K562 (cell line): ENCODE measurements at regions not wholly inside any gene's neighbourhood (a gene's known extent, or its start where the extent isn't known, plus 50 kb on each side); places are given as distances from the start of the nearest gene placed in this dataset.

Experiments
- ATAC-seq: fragments of 200-7000 bp; cut with Tn5 transposase; 3 replicates; pipeline ENCODE4 v1.9.1; 2020; ENCODE audit warnings: moderate library complexity
- BruUV-seq: library from RNA; stranded (reverse); fragments of 400-500 nt; replicated peaks from 2 replicates; lab custom pipeline; 2021; lab: Mats Ljungman, UMichigan
- CTCF ChIA-PET: fragments of 300-600 bp; formaldehyde crosslinking; extraction: SDS; loops from one replicate; lab custom pipeline; 2021; ENCODE audit warnings: low intra/inter-chr PET ratio; lab: Yijun Ruan, JAX
- POLR2A ChIA-PET: fragments of 300-600, 350-650 bp; sonication (Branson Sonifier 250); formaldehyde crosslinking; extraction: SDS; loops from one replicate; lab custom pipeline; 2021; ENCODE audit warnings: antibody characterized with exemption, inconsistent platforms; lab: Yijun Ruan, JAX
- DNase-seq, 4 experiments: peaks; one replicate each; pipeline versions ENCODE4 v3.0.0 to v3.0.0-alpha.2; 2011 to 2018; ENCODE audit warnings: low spot score in 3 of 4, mixed read lengths in 3 of 4; ENCODE audit errors: extremely low read depth in 1 of 4
- FAIRE-seq: peaks from 2 replicates; lab custom pipeline; 2011; peaks lifted over from hg19 to GRCh38; lab: Jason Lieb, UNC
- H2AFZ ChIP-seq: 2 replicates; pipeline ENCODE4 v1.6.0; 2011; ENCODE audit warnings: low read depth, low read length, control low read depth, inconsistent platforms
- H3K27ac ChIP-seq: fragments of 200-600 bp; 3 replicates; pipeline ENCODE4 v1.8.0; 2011; ENCODE audit warnings: low read depth, mild to moderate bottlenecking, control low read depth, inconsistent platforms, low read length, moderate library complexity, mixed read lengths; ENCODE audit errors: extremely low read depth
- H3K27me3 ChIP-seq, 2 experiments: fragments of 300-600 bp in 1 of 2; 2 replicates in 1 of 2; 3 replicates in 1 of 2; pipeline versions ENCODE4 v1.6.0 to v1.8.0; 2011; ENCODE audit warnings: inconsistent platforms in 2 of 2, low read length in 2 of 2, mild to moderate bottlenecking in 1 of 2, mixed read lengths in 1 of 2, moderate library complexity in 1 of 2; ENCODE audit not compliant: control insufficient read depth in 2 of 2, insufficient read depth in 2 of 2
- H3K36me3 ChIP-seq: fragments of 300-600 bp; 3 replicates; pipeline ENCODE4 v1.8.0; 2011; ENCODE audit warnings: mild to moderate bottlenecking, low read length, inconsistent platforms; ENCODE audit not compliant: control insufficient read depth, insufficient read depth
- H3K4me1 ChIP-seq, 2 experiments: fragments of 200-600 bp in 1 of 2; replicated peaks in 1 of 2; 2 replicates in 1 of 2; 3 replicates in 1 of 2; pipeline versions ENCODE4 v1.5.1 to v1.8.0; 2011; ENCODE audit warnings: inconsistent platforms in 2 of 2, low read length in 2 of 2, mild to moderate bottlenecking in 1 of 2, mixed read lengths in 1 of 2, moderate library complexity in 1 of 2; ENCODE audit not compliant: control insufficient read depth in 2 of 2, insufficient read depth in 2 of 2
- H3K4me2 ChIP-seq: 2 replicates; pipeline ENCODE4 v1.6.1; 2011; ENCODE audit warnings: low read length, control low read depth, inconsistent platforms, mixed read lengths; ENCODE audit not compliant: insufficient read depth
- H3K4me3 ChIP-seq: fragments of 200-600 bp; sonication (generic), shearing (Covaris generic); 2 replicates; pipeline ENCODE4 v1.5.1; 2016; ENCODE audit warnings: control low read depth, inconsistent platforms
- H3K79me2 ChIP-seq: fragments of 200-600 bp; 3 replicates; pipeline ENCODE4 v1.8.0; 2011; ENCODE audit warnings: low read length, inconsistent platforms; ENCODE audit not compliant: control insufficient read depth, insufficient read depth
- H3K9ac ChIP-seq, 2 experiments: 2 replicates each; pipeline versions ENCODE4 v1.6.0 to v1.6.1; 2011; ENCODE audit warnings: low read depth in 2 of 2, low read length in 2 of 2, control low read depth in 1 of 2, inconsistent platforms in 1 of 2, mild to moderate bottlenecking in 1 of 2, mixed read lengths in 1 of 2; ENCODE audit not compliant: insufficient read depth in 1 of 2
- H3K9me1 ChIP-seq: one replicate; pipeline ENCODE4 v1.6.0; 2011; ENCODE audit warnings: inconsistent platforms, mild to moderate bottlenecking, low read length, moderate library complexity; ENCODE audit not compliant: control insufficient read depth, insufficient read depth
- H3K9me3 ChIP-seq: replicated peaks from 2 replicates; pipeline ENCODE4 v1.5.1; 2011; ENCODE audit warnings: low read depth, low read length, inconsistent platforms; ENCODE audit not compliant: control insufficient read depth, insufficient read depth
- H4K20me1 ChIP-seq: replicated peaks from 2 replicates; pipeline ENCODE4 v1.6.1; 2011; ENCODE audit warnings: low read length, inconsistent platforms, mixed read lengths; ENCODE audit not compliant: control insufficient read depth, insufficient read depth
- ATF1 ChIP-seq, 2 experiments: fragments of 450-650 bp in 1 of 2; IDR thresholded peaks; 2 replicates each; pipeline ENCODE4 v1.6.1; 2016; ENCODE audit warnings: missing compliant biosample characterization in 1 of 2, missing genetic modification characterization in 1 of 2
- C11orf30 ChIP-seq: fragments of 450-650 bp; IDR thresholded peaks from 2 replicates; pipeline ENCODE4 v1.6.1; 2016; ENCODE audit warnings: low read depth, mild to moderate bottlenecking
- ELK1 ChIP-seq: sonication (generic); formaldehyde crosslinking; IDR thresholded peaks from 2 replicates; pipeline ENCODE4 v1.8.1; 2022; ENCODE audit warnings: missing genetic modification reagents
- FOXA1 ChIP-seq: fragments of 450-650 bp; IDR thresholded peaks from 2 replicates; pipeline ENCODE4 v1.6.1; 2016; ENCODE audit warnings: mild to moderate bottlenecking, borderline replicate concordance
- FOXJ2 ChIP-seq: fragments of 200-800 bp; sonication (Bioruptor generic); IDR thresholded peaks from 2 replicates; pipeline ENCODE4 v1.6.1; 2016; ENCODE audit warnings: missing genetic modification characterization, missing compliant biosample characterization
- ILF3 ChIP-seq: fragments of 450-650 bp; IDR thresholded peaks from 2 replicates; pipeline ENCODE4 v1.6.1; 2018; ENCODE audit warnings: antibody characterized with exemption, mild to moderate bottlenecking, moderate library complexity, borderline replicate concordance
- MCM7 ChIP-seq, 2 experiments: fragments of 450-650 bp; IDR thresholded peaks; 2 replicates each; pipeline ENCODE4 v1.6.1; 2016 to 2018
- NR2C1 ChIP-seq, 2 experiments: fragments of 450-650 bp; IDR thresholded peaks; 2 replicates each; pipeline ENCODE4 v1.6.1; 2017; ENCODE audit warnings: mild to moderate bottlenecking in 2 of 2, antibody characterized with exemption in 1 of 2, inconsistent platforms in 1 of 2, missing compliant biosample characterization in 1 of 2, missing genetic modification characterization in 1 of 2
- RBFOX2 ChIP-seq: fragments of 200-400 bp; formaldehyde crosslinking; IDR thresholded peaks from 2 replicates; pipeline ENCODE4 v1.6.1; 2017; ENCODE audit warnings: low read depth, mild to moderate bottlenecking, low read length, moderate library complexity
- SMAD4 ChIP-seq: fragments of 250-450 bp; sonication (Bioruptor Pico); conservative IDR thresholded peaks from 2 replicates; pipeline ENCODE4 v1.8.0; 2021; ENCODE audit warnings: inconsistent platforms, mild to moderate bottlenecking, moderate library complexity
- XRCC4 ChIP-seq: IDR thresholded peaks from one replicate; pipeline ENCODE4 v1.6.1; 2011; ENCODE audit not compliant: insufficient read depth, insufficient read length; ENCODE audit errors: extremely low read depth
- ZNF140 ChIP-seq: fragments of 250-450 bp; sonication (Bioruptor Pico); IDR thresholded peaks from 2 replicates; pipeline ENCODE4 v1.8.0; 2021; ENCODE audit warnings: moderate library complexity, mild to moderate bottlenecking, inconsistent platforms
- ZNF589 ChIP-seq: fragments of 200-800 bp; sonication (Bioruptor generic); IDR thresholded peaks from 2 replicates; pipeline ENCODE4 v1.6.1; 2016; ENCODE audit warnings: low read depth, missing genetic modification characterization, missing compliant biosample characterization
- WGBS: fragments of 100-300 bp; shearing (Covaris generic); methylation state at CpG from one replicate; pipeline ENCODE4 v1.1.6; 2016; ENCODE audit warnings: low coverage, mixed read lengths; ENCODE audit not compliant: insufficient coverage; ENCODE audit errors: missing lambda C conversion rate; 5-methylcytosine and 5-hydroxymethylcytosine counted together
- in situ Hi-C: fragments of 300-500 bp; cut with MboI; formaldehyde crosslinking; loops from 4 replicates; pipeline ENCODE4 v1.15.0; 2018; ENCODE audit warnings: inconsistent platforms, mixed read lengths
- intact Hi-C: fragments of 100-400 bp; cut with micrococcal nuclease; formaldehyde crosslinking; loops from 2 replicates; pipeline ENCODE4 v1.14.2; 2022
- TF ChIP-seq, protein P1 (sequence below): fragments of 150-350 bp; conservative IDR thresholded peaks from 2 replicates; pipeline ENCODE4 v1.6.1; 2014; ENCODE audit warnings: low read length
- TF ChIP-seq, protein P2 (sequence below): fragments of 250-450 bp; sonication (Bioruptor Pico); IDR thresholded peaks from 2 replicates; pipeline ENCODE4 v1.4.0; 2020; ENCODE audit warnings: mild to moderate bottlenecking, moderate library complexity, borderline replicate concordance
- TF ChIP-seq, protein P3 (sequence below): fragments of 200-800 bp; sonication (Bioruptor generic); IDR thresholded peaks from 2 replicates; pipeline ENCODE4 v1.6.1; 2017; ENCODE audit warnings: missing genetic modification characterization, missing compliant biosample characterization

GRCh38 chr10:37490266-37490665 is 364.9 kb downstream of the ANKRD30A start:
- H3K9me3 ChIP-seq: no peaks in the 10 kb centered on the region
- 2% methylated on average over 4 of the region's 4 CpGs for WGBS
- H3K9me1 ChIP-seq: no peaks in the 10 kb centered on the region
- BruUV-seq: no TSS peak
- intact Hi-C loops: loop anchor here (10.0 kb wide), 1 partner anchor 1855 kb away; no protein-coding TSS in a partner anchor
- H3K27me3 ChIP-seq: no peaks in the 10 kb centered on the region
- no peaks in the 10 kb centered on the region for H3K36me3 ChIP-seq
- no peak overlapping the region for H2AFZ ChIP-seq
- no peak overlapping the region for H3K27ac ChIP-seq
- in situ Hi-C loops: no loop called here
- ATAC-seq: no peak
- ChIA-PET POLR2A (no interaction called here), CTCF (no interaction called here)
- no peak overlapping the region for H3K4me2 ChIP-seq
- H3K4me1 ChIP-seq: no peaks in the 10 kb centered on the region
- H3K4me3 ChIP-seq: no peak overlapping the region
- no peak for FAIRE-seq
- H3K9ac ChIP-seq: no peak overlapping the region
- H4K20me1 ChIP-seq: no peaks in the 10 kb centered on the region
- H3K79me2 ChIP-seq: no peaks in the 10 kb centered on the region
- DNase-seq: no peak
- TF ChIP-seq, protein P1, sequence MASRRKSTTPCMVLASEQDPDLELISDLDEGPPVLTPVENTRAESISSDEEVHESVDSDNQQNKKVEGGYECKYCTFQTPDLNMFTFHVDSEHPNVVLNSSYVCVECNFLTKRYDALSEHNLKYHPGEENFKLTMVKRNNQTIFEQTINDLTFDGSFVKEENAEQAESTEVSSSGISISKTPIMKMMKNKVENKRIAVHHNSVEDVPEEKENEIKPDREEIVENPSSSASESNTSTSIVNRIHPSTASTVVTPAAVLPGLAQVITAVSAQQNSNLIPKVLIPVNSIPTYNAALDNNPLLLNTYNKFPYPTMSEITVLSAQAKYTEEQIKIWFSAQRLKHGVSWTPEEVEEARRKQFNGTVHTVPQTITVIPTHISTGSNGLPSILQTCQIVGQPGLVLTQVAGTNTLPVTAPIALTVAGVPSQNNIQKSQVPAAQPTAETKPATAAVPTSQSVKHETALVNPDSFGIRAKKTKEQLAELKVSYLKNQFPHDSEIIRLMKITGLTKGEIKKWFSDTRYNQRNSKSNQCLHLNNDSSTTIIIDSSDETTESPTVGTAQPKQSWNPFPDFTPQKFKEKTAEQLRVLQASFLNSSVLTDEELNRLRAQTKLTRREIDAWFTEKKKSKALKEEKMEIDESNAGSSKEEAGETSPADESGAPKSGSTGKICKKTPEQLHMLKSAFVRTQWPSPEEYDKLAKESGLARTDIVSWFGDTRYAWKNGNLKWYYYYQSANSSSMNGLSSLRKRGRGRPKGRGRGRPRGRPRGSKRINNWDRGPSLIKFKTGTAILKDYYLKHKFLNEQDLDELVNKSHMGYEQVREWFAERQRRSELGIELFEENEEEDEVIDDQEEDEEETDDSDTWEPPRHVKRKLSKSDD: no peak
- TF ChIP-seq RBFOX2 (no peak), ELK1 (CRISPR knock-in tag) (no peak), MCM7 (IDR thresholded peaks at IDR 0.05) (no peak), C11orf30 (no peak), NR2C1 (IDR thresholded peaks at IDR 0.05) (no peak), NR2C1 (tag; IDR thresholded peaks at IDR 0.05) (no peak), ATF1 (CRISPR knock-in tag; IDR thresholded peaks at IDR 0.05) (no peak), ATF1 (tag; IDR thresholded peaks at IDR 0.05) (no peak), FOXJ2 (no peak), ILF3 (no peak), XRCC4 (no peak), ZNF140 (CRISPR knock-in tag) (no peak), SMAD4 (CRISPR knock-in tag) (no peak), ZNF589 (CRISPR knock-in tag) (no peak), FOXA1 (no peak)
- TF ChIP-seq, protein P2, sequence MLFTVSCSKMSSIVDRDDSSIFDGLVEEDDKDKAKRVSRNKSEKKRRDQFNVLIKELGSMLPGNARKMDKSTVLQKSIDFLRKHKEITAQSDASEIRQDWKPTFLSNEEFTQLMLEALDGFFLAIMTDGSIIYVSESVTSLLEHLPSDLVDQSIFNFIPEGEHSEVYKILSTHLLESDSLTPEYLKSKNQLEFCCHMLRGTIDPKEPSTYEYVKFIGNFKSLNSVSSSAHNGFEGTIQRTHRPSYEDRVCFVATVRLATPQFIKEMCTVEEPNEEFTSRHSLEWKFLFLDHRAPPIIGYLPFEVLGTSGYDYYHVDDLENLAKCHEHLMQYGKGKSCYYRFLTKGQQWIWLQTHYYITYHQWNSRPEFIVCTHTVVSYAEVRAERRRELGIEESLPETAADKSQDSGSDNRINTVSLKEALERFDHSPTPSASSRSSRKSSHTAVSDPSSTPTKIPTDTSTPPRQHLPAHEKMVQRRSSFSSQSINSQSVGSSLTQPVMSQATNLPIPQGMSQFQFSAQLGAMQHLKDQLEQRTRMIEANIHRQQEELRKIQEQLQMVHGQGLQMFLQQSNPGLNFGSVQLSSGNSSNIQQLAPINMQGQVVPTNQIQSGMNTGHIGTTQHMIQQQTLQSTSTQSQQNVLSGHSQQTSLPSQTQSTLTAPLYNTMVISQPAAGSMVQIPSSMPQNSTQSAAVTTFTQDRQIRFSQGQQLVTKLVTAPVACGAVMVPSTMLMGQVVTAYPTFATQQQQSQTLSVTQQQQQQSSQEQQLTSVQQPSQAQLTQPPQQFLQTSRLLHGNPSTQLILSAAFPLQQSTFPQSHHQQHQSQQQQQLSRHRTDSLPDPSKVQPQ (CRISPR knock-in tag): no peak
- TF ChIP-seq, protein P3, sequence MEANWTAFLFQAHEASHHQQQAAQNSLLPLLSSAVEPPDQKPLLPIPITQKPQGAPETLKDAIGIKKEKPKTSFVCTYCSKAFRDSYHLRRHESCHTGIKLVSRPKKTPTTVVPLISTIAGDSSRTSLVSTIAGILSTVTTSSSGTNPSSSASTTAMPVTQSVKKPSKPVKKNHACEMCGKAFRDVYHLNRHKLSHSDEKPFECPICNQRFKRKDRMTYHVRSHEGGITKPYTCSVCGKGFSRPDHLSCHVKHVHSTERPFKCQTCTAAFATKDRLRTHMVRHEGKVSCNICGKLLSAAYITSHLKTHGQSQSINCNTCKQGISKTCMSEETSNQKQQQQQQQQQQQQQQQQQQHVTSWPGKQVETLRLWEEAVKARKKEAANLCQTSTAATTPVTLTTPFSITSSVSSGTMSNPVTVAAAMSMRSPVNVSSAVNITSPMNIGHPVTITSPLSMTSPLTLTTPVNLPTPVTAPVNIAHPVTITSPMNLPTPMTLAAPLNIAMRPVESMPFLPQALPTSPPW: no peak
